22Rv1 (cell line): ENCODE measurements at regions not wholly inside any gene's neighbourhood (a gene's known extent, or its start where the extent isn't known, plus 50 kb on each side); places are given as distances from the start of the nearest gene placed in this dataset.

Experiments
- CTCF ChIP-seq: fragments of 450-650 bp; IDR thresholded peaks from 2 replicates; pipeline ENCODE4 v1.5.1; 2017; ENCODE audit warnings: mild to moderate bottlenecking
- ZFX ChIP-seq: fragments of 450-650 bp; IDR thresholded peaks from 2 replicates; pipeline ENCODE4 v1.6.1; 2017; ENCODE audit warnings: antibody characterized with exemption, borderline replicate concordance

- TF ChIP-seq CTCF: no peak
- TF ChIP-seq ZFX: no peak
These were observed 98.2 kb upstream of the SLC8A1 start for GRCh38 chr2:40550085-40550484.
